ENCODE measurements at regions not wholly inside any gene's neighbourhood (a gene's known extent, or its start where the extent isn't known, plus 50 kb on each side); places are given as distances from the start of the nearest gene placed in this dataset.
"Not testable (repeated sequence)": the region's sequence is repeated elsewhere in the genome, so short reads cannot be mapped to it uniquely, and the experiment has no call there.

DNA sequence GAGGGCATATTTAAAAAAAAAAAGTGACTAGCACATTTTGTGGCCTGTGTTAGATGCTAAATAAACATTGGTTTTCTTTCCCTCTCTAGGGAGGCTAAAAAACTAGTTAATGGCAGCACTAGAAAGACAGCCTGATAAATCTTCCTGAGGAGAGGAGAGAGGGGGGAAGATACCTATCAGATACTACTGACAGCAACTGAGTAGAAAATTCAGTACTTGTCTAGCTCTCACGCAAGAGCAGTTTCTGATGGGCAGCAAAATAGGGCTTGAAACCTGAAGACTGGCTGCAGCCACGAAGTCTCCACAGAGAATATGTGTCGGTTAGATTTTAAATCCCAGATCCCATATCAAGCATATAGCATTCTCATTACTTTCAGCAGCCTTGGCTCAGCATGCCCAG, 388.2 kb downstream of the KCNA4 start:
- DNase-seq (ENCODE audit: low spot score): no peak

DNA sequence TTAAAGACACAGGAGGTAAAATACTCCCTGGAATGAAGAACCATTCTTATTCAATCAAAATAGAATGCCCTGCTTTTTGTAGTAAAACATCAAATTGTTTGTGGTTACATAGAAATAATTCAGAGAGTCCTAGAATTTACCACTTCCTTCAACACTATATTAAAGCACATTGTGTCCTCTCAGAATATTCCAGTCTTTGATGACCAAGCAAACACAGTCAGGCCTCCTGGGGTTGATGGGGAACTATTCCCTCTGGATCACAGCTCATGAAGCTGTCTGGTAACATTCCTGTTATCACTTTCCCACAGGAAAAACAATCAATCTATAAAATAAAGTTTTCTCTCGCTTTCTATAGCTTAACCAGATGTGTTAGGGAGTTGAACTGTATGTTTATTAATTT, 389.3 kb downstream of the KCNA4 start:
- no peak for DNase-seq (ENCODE audit: low spot score)

DNA sequence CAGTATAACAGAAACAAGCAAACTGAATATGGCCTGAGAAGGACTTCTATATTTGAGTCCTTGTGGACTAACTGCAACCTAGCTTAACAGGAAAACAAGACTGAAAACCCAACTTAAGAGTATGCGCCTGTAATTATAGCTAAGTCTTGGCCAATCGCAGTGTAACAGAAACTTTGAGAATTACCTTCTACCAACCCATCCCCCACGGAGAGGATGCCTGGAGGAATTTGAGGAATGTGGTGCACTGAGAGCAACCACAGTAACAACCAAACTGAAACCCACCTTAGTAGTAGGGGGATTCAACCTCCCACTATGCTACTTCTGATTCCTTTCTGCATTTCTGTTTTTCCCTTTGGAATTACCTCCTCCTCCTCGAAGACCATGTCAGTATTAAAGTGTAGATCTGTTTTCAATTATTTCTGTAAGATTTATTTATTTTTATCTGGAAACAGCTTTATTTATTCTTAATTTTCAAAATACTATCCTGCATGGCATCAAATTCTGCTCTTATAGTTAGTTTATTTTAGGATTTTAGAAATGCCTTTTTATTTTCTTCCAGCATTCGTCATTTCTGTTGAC, 393.6 kb downstream of the KCNA4 start:
- no peak for DNase-seq (ENCODE audit: low spot score)

DNA sequence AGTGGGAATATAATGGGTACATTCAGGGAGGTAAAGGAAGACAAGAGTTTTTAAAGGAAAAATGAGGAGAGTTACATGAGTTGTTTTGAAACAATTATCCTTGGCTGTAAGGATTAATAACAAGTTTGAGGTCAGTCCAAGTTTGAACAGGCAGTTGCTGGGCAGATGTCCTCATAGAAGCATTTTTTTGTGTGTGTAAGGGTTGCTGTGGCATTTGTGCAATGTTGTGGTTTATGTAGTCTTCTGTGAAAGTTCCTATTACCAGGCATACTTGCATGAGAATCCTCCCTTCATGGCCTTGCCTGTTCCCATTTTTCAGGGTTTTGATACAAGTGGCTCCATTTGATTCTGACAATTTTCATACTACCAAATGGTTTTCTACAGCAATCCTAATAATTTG, 400.2 kb downstream of the KCNA4 start:
- DNase-seq (ENCODE audit: low spot score): no peak

DNA sequence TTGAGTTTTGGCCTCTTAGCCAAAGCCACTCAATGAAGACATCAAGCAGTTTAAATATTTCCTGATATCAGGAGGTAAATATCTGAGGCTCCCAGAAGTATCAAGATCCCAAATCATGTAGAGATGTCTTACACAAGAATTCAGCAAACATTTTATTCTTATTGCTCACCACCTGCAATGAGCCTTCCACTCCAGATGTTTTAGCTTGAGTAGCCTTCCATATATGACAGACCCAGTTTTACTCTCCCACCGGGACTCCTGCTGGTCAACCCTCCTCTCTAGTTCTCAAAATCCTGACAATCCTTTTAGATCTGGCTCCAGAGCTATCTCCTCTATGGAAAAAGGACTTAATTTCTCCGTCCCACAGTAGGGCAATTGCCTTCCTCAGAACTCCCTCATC, 404.4 kb downstream of the KCNA4 start:
- DNase-seq (ENCODE audit: low spot score): no peak

DNA sequence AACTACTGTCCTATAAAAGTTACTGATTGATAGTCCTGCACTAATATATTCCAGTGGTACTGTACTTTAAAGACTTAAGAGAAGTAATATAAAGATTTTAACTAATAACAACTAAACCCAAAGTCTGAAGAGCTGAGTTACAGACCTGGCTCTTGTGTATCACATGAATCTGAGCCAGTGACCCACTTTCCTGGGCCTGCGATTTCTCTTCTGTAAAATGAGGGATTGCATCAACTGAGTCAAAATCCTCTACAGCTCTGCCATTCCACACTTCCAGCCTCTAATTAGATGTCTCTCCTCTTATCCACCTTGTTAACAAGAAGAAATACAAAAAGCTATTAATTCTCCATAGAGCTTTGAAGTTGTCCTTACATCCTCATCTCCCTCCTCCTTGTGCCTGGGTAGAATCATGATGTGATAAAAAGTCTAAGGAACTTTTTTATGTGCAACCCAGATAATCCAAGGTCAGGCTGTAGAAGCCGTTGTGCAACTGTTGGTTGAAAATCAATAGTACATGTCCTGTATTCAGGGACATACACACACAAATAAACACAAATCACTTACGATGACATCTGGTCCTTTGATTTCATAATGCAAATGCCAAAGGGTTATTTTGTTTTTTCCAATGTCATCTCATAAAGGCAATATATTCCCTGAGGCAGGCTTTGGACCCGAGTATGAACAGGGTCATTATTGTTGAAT, 410.3 kb downstream of the KCNA4 start:
- DNase-seq (ENCODE audit: low spot score): no peak

DNA sequence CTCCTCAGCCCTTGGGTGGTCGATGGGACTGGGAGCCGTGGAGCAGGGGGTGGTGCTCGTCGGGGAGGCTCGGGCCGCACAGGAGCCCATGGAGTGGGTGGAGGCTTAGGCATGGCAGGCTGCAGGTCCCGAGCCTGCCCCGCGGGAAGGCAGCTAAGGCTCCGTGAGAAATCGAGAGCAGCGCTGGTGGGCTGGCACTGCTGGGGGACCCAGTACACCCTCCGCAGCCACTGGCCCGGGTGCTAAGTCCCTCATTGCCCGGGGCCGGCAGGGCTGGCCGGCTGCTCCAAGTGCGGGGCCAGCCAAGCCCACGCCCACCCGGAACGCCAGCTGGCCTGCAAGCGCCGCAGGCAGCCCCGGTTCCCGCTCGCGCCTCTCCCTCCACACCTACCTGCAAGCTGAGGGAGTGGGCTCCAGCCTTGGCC, 416.7 kb downstream of the KCNA4 start:
- DNase-seq (ENCODE audit: low spot score): not testable (repeated sequence)

DNA sequence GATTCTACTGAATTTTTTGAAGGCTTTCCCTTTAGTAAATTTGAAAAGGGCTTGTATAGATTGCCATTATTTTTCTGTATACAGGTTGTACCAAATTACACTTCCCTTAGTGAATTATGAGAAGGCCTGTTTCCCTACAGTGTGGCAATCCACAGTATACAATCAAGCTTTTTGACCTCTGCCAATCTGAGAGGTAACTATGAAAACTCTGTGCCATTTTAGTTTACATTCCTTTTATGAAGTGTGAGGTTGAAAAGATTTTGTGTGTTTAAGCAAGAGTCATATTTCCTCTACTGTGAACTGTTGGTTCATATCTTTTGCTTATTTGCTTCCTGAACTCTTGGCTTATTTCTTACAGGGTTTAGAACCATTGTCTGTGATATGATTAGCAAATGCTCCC, 432.5 kb downstream of the KCNA4 start:
- DNase-seq (ENCODE audit: low spot score): no peak

DNA sequence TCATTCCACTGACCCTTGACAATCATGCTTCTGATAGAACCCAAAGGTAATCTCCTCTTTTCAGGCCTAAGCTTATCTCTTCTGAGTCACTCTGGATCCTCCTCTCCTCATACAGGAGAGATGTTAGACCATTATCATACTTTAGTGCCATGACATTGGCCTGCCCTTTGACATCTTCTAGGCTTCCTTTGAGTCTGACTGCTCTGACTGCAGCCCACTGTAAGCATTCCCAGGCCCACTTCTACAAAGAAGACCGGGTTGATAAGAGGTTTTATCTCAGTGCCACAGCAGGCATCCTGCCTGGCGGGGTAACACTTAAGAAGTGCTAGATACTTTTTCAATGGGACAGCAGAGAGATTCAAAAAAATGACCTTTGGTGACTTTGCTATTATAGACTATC, 438.0 kb downstream of the KCNA4 start:
- DNase-seq (ENCODE audit: low spot score): no peak

DNA sequence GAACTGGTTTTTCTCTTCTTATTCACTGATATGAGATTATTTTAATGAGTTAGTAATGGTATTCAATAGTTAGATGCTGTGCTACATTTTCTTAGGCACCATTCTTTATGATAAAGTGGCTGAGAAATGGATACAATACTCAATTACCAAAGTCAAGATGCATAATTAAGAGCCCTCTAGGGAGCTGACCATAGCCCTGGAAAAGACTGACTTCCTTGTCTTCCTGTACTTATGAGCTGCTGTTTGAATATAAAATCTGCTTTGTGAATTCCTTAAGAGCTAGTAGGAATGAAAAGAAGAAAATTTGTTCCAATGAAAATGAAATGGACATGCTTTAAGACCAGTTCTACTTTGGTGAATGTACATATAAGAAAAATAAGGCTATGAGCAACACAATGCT, 452.3 kb downstream of the KCNA4 start:
- DNase-seq (ENCODE audit: low spot score): no peak

DNA sequence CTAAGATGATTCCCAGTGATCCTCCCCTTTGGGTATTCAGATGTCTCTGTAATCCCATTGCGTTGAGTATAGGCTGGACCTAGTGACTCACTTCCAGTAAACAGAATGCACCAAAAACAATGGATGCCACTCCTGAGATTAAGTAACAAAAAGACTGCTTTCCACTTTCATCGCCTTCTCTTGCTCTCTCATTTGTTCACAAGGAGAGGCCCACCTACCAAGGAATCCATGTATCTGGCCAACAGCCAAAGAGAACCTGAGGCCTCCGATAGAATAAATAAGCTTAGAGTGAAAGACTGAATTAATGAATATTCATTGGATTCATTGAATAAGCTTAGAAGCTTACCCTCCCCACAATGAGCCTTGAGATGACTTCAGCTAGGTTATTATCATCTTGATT, 454.6 kb downstream of the KCNA4 start:
- no peak for DNase-seq (ENCODE audit: low spot score)

DNA sequence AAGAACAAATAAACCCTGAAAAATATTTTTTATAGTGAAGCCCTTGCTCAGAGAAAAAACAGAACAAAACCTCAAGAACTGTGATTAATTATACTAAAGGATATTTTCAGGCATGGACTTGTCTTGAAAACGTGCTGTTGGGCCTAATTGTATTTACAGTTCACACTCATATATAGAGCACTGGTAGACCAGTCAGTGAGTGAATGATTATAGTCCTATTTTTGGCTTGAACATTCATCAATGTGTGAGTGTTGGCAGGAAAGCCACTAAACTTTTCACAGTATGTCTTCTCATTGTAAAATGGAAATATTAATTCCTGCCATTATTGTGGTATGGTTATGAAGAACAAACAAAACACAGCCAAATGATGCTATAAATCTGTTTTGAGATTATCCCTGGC, 462.8 kb downstream of the KCNA4 start:
- DNase-seq (ENCODE audit: low spot score): no peak

DNA sequence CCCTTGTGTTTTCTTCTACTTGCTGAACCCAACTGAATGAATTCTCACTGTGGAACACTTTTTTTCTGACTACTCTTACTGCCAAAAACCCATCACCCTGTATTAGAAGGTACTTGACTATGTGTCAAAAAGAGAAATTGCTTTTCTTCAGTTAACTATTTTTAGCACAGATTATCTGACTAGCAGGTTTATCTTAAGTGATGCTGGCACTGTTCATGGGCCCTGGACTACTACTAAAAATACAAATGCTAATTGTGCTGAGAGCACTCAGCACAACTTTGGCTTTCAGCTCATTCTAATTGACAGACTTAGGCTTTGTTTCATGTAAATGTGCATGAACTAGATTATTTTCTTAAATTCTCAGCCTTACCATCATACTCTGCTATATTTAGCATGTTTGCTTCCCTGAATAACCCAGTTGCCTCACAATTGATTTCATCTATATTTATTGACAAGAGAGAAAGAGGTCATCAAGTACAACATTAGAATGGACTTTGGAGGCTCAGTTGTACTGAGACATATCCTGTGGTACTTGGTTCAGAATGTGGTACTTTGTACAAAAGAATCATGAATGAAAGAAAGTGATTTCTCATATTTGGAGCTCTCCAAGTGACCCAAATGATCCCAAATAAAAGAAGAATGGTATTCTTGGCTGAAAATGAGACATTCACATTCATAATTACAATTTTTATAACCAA, 478.3 kb downstream of the KCNA4 start:
- no peak for DNase-seq (ENCODE audit: low spot score)

DNA sequence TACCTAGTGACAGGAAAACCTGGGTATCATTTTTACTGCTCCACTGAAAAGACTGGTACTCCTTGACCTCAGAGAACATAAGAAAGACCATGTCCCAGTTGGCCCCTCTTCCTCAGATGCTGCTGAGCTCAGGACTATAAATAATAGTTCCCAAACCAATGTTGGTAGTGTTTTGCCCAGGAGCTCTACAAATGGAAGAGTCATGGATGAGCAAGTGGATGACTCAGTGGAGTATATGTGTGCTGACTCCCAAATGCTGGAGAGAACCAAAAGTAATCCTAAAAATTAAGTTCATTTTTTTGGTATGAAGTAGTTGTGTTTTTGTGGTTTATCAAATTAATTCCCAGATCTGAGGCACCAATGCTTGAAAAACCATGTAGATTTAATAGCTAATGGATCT, 482.0 kb downstream of the KCNA4 start:
- DNase-seq (ENCODE audit: low spot score): no peak

DNA sequence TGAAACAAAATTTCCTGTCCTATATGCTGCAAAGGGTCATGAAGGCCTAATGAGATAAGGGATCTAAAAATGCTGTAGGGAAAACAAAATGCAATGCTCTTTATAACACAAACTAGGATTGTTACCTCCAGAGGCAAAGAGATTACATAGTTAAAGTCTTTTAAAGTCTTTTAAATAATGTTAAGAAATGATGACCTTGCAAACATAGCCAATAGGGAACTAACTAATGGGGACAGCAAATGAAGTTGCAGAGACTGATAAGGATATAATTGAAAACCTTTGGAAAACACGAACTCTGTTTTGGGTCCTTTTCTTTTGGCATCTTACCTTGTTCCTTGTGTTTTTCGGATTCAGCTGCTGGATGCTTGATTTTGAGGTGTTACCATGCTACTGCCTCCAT, 485.9 kb downstream of the KCNA4 start:
- DNase-seq (ENCODE audit: low spot score): no peak

DNA sequence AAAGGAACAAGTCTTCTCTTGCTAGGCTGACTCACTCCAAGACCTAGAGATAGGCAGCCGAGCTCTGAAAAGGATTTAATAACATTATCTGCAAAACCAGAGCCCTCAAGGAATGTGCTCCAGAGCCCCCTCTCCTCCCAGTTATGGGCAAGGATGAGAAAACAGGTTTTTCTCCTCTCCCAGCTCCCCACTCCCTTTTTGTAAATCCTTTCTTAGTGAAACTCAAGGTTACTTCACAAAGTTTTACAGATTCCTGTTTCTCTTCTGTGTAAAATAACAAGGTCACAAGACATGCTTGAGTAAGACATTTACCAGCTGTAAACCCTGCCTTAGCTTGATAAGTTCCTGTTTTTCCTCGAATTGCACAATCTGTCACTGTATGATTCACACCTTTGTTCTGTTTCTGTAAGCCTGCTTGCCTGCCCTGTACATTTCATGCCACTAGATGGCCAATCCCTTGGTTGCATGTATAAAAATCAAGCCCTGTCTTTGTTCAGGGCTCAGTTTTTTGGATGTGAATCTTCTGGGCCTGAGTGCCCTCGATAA, 489.4 kb downstream of the KCNA4 start:
- DNase-seq (ENCODE audit: low spot score): peak; percentile 31

DNA sequence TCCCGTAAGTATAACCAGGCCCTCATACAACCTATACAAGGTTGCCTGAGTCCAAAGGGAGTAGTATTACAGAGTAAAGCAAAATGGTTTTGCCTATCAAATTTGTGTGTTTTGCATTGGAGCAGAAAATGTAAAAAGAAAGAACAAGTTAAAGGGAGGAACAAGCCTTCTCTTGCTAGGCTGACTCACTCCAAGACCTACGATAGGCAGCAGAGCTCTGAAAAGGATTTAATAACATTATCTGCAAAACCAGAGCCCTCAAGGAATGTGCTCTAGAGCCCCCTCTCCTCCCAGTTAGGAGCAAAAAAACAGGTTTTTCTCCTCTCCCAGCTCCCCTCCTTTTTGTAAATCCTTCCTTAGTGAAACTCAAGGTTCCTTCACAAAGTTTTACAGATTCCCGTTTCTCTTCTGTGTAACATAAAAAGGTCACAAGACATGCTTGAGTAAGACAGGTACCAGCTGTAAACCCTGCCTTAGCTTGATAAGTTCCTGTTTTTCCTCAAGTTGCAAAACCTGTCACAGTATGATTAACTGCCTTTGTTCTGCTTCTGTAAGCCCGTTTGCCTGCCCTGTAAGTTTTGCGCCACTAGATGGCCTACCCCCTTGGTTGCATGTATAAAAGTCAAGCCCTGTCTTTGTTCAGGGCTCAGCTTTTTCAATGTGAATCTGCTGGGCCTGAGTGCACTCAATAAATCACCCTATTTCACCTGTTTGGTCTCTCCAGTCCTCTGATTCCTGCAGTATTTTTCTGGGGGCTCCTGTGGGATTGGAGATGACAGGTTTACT, 498.2 kb downstream of the KCNA4 start:
- no peak for DNase-seq (ENCODE audit: low spot score)

DNA sequence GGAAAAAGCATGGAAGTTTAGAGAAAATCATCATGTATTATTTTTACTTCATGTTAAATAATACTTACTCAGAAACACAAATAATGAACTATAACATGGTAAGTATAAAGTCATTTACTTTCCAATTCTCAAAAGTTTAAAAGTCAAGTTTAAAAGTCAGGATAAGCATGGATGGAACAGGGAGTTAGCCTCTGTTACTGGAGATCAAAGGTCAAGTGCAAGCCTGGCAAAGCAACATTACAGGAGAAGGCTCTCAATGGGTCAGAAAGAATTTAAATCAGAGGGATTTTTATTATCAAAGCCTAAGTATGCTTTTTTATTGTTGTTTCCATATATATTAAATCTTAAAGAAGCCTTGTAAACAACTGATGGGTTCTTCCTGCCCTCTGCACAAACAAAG, 505.4 kb downstream of the KCNA4 start:
- DNase-seq (ENCODE audit: low spot score): no peak

DNA sequence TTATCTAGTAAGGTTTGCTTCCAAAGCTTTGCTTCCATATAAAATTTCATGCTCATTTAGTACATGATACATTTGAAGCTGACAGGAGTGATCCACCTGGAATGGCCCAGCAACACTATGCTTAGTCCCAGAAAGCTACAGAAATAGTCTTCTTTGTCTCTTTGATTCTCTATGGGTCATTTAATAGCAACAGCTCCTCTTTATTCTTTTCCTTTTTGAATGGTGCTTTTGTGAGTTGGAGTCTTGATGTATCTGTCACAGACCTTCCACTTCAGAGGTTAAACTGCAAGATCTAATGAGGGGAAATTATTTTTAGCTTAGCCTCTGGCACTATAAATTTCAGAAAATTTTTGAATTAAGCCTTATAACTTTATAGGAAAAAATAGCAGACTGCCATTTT, 509.5 kb downstream of the KCNA4 start:
- DNase-seq (ENCODE audit: low spot score): no peak

DNA sequence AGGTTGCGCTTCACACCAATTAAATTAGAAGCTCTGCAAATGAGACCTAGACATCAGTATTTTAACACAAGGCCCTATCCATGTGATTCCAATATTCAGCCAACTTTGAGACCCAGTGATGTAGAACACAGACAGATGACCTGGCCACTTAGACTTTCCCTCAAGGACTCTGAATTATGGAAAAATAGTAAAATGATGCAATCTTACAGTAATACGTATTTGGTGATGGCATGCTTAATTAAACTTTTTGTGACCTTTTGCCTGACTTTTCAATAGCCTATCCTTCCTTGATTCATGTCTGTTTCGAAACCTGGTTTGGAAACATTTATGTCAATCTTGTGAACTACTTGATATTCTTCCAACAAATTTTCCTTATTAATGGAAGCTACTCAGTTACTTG, 521.2 kb downstream of the KCNA4 start:
- DNase-seq (ENCODE audit: low spot score): no peak

DNA sequence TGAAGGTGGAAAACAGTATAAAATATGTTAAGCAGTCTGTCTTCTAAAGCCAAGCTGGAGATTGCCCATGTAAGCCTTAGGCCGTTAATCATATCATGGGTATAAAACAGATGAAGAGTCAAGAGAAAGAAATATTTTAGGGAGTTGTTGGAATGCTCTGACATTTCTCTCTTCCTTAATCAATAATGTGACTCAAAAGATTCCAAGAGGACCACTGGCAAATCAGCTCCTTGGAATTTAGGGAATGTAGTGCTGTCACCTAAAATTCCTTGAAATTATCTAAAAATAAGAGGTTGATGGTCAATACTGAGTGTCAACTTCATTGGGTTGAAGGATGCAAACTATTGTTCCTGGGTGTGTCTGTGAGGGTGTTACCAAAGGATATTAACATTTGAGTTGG, 525.9 kb downstream of the KCNA4 start:
- DNase-seq (ENCODE audit: low spot score): no peak

DNA sequence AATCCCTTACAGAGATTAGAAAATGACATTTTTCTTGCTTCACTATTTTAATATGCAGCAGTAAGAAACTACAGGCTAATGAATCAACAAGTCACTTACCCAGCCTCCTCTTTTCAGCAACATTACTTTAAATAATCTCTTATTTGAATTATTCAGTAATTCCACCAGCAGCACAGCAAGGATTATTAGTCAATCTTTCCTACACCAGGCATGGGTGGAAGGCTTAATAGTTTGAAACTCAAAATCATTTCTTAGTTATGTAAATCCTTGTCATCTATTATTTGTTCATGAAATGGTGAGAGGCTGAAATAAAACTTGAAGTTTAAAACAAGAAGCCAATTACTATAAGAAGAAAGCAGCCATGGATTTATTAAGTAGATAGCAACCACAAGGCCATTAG, 530.5 kb downstream of the KCNA4 start:
- DNase-seq (ENCODE audit: low spot score): no peak
